ENCODE measurements at regions not wholly inside any gene's neighbourhood (a gene's known extent, or its start where the extent isn't known, plus 50 kb on each side); places are given as distances from the start of the nearest gene placed in this dataset.

DNA sequence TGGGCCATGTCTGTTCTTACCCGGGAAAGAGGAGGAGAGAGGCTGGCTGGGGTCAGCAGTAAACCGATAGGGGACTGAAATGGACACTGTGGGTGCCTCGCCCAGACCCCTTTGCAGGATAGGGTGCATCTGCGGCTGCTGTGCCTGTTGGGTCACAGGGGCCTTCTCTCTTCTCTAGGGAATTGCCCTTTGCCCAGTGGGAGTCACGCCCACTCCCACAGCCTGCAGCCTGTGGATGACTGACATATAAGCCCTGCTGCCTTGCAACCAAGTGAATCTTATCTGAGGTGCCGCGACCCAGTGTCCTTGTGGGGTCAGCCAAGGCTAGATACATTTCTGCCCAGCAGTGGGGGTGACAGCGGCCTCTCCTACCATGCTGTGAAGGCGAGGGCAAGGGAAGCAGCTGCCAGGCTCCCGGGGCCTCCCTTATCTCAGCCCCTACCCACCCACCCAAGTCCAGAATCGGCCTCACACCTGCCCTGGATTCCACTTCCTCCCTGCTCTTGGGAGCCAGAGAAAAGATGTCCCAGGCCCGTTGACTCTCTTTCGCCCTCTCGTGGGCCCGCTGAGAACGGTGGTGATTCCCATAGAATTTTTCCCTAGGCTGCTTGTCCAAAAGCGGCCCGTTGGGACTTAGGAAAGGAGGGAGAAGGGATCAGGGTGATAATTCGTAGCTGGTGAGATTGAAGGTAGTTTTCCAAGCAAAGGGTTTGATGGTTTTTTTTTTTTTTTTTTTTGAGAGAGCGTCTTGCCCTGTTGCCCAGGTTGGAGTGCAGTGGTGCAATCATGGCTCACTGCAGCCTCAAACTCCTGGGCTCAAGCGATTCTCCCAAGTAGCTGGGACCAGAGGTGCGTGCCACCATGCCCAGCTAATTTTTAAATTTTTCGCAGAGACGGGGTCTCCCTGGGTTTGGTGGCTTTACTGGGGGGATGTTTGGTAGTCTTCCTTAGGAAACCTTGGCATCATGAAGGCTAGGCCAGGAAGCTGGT lies 56.8 kb upstream of the SMOX start (continued):
- no peak for TF ChIP-seq RARA (CRISPR knock-in tag; IDR thresholded peaks at IDR 0.05)
- TF ChIP-seq FOXP4 (CRISPR knock-in tag; IDR thresholded peaks at IDR 0.05): peak; percentile 33; the same call in 1 of the 2 replicates
- TF ChIP-seq, protein P1, sequence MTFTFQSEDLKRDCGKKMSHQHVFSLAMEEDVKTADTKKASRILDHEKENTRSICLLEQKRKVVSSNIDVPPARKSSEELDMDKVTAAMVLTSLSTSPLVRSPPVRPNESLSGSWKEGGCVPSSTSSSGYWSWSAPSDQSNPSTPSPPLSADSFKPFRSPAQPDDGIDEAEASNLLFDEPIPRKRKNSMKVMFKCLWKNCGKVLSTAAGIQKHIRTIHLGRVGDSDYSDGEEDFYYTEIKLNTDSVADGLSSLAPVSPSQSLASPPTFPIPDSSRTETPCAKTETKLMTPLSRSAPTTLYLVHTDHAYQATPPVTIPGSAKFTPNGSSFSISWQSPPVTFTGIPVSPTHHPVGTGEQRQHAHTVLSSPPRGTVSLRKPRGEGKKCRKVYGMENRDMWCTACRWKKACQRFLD (CRISPR knock-in tag; IDR thresholded peaks at IDR 0.05; ENCODE audit: borderline replicate concordance): 0 out of 2 replicates have a peak, but pooled peaks have one; percentile 40
- no peak for TF ChIP-seq CBFB (CRISPR knock-in tag; IDR thresholded peaks at IDR 0.05)
- peak; percentile 46 for TF ChIP-seq ZFY (CRISPR knock-in tag; IDR thresholded peaks at IDR 0.05)
- TF ChIP-seq TCF7L2 (IDR thresholded peaks at IDR 0.05; ENCODE audit: low read depth, low read length): no peak
- TF ChIP-seq KDM4B (CRISPR knock-in tag; IDR thresholded peaks at IDR 0.05): no peak
- no peak for TF ChIP-seq MEF2D (CRISPR knock-in tag; IDR thresholded peaks at IDR 0.05)
- no peak for TF ChIP-seq ZNF33B (CRISPR knock-in tag; IDR thresholded peaks at IDR 0.05)
- TF ChIP-seq TOE1 (CRISPR knock-in tag; IDR thresholded peaks at IDR 0.05): no peak
- TF ChIP-seq PHF21A (CRISPR knock-in tag; IDR thresholded peaks at IDR 0.05): no peak
- TF ChIP-seq MXD4 (CRISPR knock-in tag; IDR thresholded peaks at IDR 0.05): no peak
- TF ChIP-seq KLF9 (CRISPR knock-in tag; IDR thresholded peaks at IDR 0.05; ENCODE audit: low read depth): 0 out of 2 replicates have a peak, but pooled peaks have one; percentile 5
- TF ChIP-seq JUND (CRISPR knock-in tag; IDR thresholded peaks at IDR 0.05): no peak
- TF ChIP-seq ZNF724P (CRISPR knock-in tag; IDR thresholded peaks at IDR 0.05; ENCODE audit: borderline replicate concordance): no peak
- 0 out of 2 replicates have a peak, but pooled peaks have one; percentile 44 for TF ChIP-seq ZNF891 (CRISPR knock-in tag; IDR thresholded peaks at IDR 0.05)
- peak; percentile 54 for TF ChIP-seq ZFX (CRISPR knock-in tag; IDR thresholded peaks at IDR 0.05; ENCODE audit: low read depth)
- TF ChIP-seq ZNF564 (CRISPR knock-in tag; IDR thresholded peaks at IDR 0.05): no peak
- no peak for TF ChIP-seq ZMAT3 (CRISPR knock-in tag; conservative IDR thresholded peaks at IDR 0.05)
- no peak for TF ChIP-seq ZNF335 (CRISPR knock-in tag; IDR thresholded peaks at IDR 0.05)
- TF ChIP-seq CBX5 (CRISPR knock-in tag; IDR thresholded peaks at IDR 0.05; ENCODE audit: borderline replicate concordance): no peak
- no peak for TF ChIP-seq AGO1 (IDR thresholded peaks at IDR 0.05; ENCODE audit: low read depth, low read length, poor library complexity, severe bottlenecking)
- TF ChIP-seq CHD2 (IDR thresholded peaks at IDR 0.05; ENCODE audit: low read depth, low read length): no peak
- TF ChIP-seq MLLT10 (CRISPR knock-in tag; IDR thresholded peaks at IDR 0.05): no peak
- TF ChIP-seq TFDP2 (CRISPR knock-in tag; IDR thresholded peaks at IDR 0.05): no peak
- TF ChIP-seq ZNF878 (CRISPR knock-in tag; IDR thresholded peaks at IDR 0.05): no peak
- TF ChIP-seq TBX2 (CRISPR knock-in tag; IDR thresholded peaks at IDR 0.05; ENCODE audit: borderline replicate concordance): 0 out of 2 replicates have a peak, but pooled peaks have one; percentile 30
- peak; percentile 52; the same call in 1 of the 2 replicates for TF ChIP-seq MEIS2 (CRISPR knock-in tag; IDR thresholded peaks at IDR 0.05)
- peak; percentile 91 for TF ChIP-seq SMC3 (IDR thresholded peaks at IDR 0.05; ENCODE audit: low read length)
